Vagina (tissue), 2 donors: ENCODE measurements at regions not wholly inside any gene's neighbourhood (a gene's known extent, or its start where the extent isn't known, plus 50 kb on each side); places are given as distances from the start of the nearest gene placed in this dataset.

Source experiments
- POLR2A ChIP-seq, 2 donors: fragments of 450-650 bp; IDR thresholded peaks; one replicate each; pipeline ENCODE4 v1.6.1; 2017; ENCODE audit warnings: antibody characterized with exemption in 2 of 2, mild to moderate bottlenecking in 2 of 2, moderate library complexity in 2 of 2
- TF ChIP-seq, protein P1 (sequence below), 3 experiments: fragments of 450-650 bp in 2 of 3; fragments of 200-600 bp in 1 of 3; sonication (generic) in 1 of 3; IDR thresholded peaks; one replicate each; pipeline ENCODE4 v1.5.1; 2017 to 2019; ENCODE audit warnings: antibody characterized with exemption in 3 of 3, mild to moderate bottlenecking in 2 of 3, moderate library complexity in 2 of 3

GRCh38 chr14:34107441-34107840 is 156.6 kb upstream of the EGLN3 start:
- no peak for TF ChIP-seq POLR2A (IDR thresholded peaks at IDR 0.05)
- TF ChIP-seq, protein P1, sequence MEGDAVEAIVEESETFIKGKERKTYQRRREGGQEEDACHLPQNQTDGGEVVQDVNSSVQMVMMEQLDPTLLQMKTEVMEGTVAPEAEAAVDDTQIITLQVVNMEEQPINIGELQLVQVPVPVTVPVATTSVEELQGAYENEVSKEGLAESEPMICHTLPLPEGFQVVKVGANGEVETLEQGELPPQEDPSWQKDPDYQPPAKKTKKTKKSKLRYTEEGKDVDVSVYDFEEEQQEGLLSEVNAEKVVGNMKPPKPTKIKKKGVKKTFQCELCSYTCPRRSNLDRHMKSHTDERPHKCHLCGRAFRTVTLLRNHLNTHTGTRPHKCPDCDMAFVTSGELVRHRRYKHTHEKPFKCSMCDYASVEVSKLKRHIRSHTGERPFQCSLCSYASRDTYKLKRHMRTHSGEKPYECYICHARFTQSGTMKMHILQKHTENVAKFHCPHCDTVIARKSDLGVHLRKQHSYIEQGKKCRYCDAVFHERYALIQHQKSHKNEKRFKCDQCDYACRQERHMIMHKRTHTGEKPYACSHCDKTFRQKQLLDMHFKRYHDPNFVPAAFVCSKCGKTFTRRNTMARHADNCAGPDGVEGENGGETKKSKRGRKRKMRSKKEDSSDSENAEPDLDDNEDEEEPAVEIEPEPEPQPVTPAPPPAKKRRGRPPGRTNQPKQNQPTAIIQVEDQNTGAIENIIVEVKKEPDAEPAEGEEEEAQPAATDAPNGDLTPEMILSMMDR (IDR thresholded peaks at IDR 0.05), result no peak
